Left lobe of liver (tissue), 2 donors: ENCODE measurements at regions not wholly inside any gene's neighbourhood (a gene's known extent, or its start where the extent isn't known, plus 50 kb on each side); places are given as distances from the start of the nearest gene placed in this dataset.
"Not testable (repeated sequence)": the region's sequence is repeated elsewhere in the genome, so short reads cannot be mapped to it uniquely, and the experiment has no call there.

ENCODE experiments used
- ATAC-seq: fragments of 200-7000 bp; cut with Tn5 transposase; one replicate; pipeline ENCODE4 v1.9.1; 2020; ENCODE audit warnings: mild to moderate bottlenecking, moderate library complexity
- DNase-seq: peaks from one replicate; pipeline ENCODE4 v3.0.0-alpha.2; 2020; ENCODE audit warnings: low spot score
- donor health status: DM: no; HTN: no; CAD: no; lungs with moderate emphysema.
- donor health status: DM: no; HTN: yes; CAD: no.

GRCh38 chr16:17566656-17567450 lies 96.1 kb upstream of the XYLT1 start:
- ATAC-seq (no peak), DNase-seq (no peak)

- no peak for DNase-seq
- ATAC-seq = no peak
These were observed 95.3 kb upstream of the XYLT1 start for GRCh38 chr16:17566075-17566474.

GRCh38 chr16:17565605-17566004 lies 94.8 kb upstream of the XYLT1 start:
- DNase-seq (no peak), ATAC-seq (no peak)

- no peak for ATAC-seq
- DNase-seq = no peak
These were observed 94.1 kb upstream of the XYLT1 start for GRCh38 chr16:17564856-17565255.

- no peak for DNase-seq
- no peak for ATAC-seq
These were observed 92.7 kb upstream of the XYLT1 start for GRCh38 chr16:17563323-17564091.

- no peak for DNase-seq
- ATAC-seq = no peak
These were observed 90.3 kb upstream of the XYLT1 start for GRCh38 chr16:17561056-17561455.

- no peak for DNase-seq
- ATAC-seq = no peak
These were observed 89.8 kb upstream of the XYLT1 start for GRCh38 chr16:17560548-17560947.

GRCh38 chr16:17559394-17559793 lies 88.6 kb upstream of the XYLT1 start:
- DNase-seq (no peak), ATAC-seq (no peak)

- DNase-seq (no peak), ATAC-seq (no peak)
These were observed 87.2 kb upstream of the XYLT1 start for GRCh38 chr16:17557949-17558348.

- DNase-seq (no peak), ATAC-seq (no peak)
These were observed 86.7 kb upstream of the XYLT1 start for GRCh38 chr16:17557480-17557879.

GRCh38 chr16:17556276-17557052 lies 85.7 kb upstream of the XYLT1 start:
- DNase-seq = no peak
- ATAC-seq = peak; percentile 77

- DNase-seq = no peak
These were observed 84.4 kb upstream of the XYLT1 start for GRCh38 chr16:17555176-17555575.

GRCh38 chr16:17552351-17552750 lies 81.6 kb upstream of the XYLT1 start:
- ATAC-seq (no peak), DNase-seq (no peak)

More at GRCh38 chr16:17555176-17555575, 84.4 kb upstream of the XYLT1 start:
- no peak for ATAC-seq

- DNase-seq, ATAC-seq: not testable (repeated sequence)
These were observed 80.9 kb upstream of the XYLT1 start for GRCh38 chr16:17551682-17552081.

GRCh38 chr16:17548825-17549224 lies 78.1 kb upstream of the XYLT1 start:
- ATAC-seq = no peak
- DNase-seq = no peak

- DNase-seq (no peak), ATAC-seq (no peak)
These were observed 74.0 kb upstream of the XYLT1 start for GRCh38 chr16:17544785-17545184.

- DNase-seq (no peak), ATAC-seq (no peak)
These were observed 73.5 kb upstream of the XYLT1 start for GRCh38 chr16:17544304-17544703.

GRCh38 chr16:17543073-17543472 lies 72.3 kb upstream of the XYLT1 start:
- ATAC-seq = no peak
- no peak for DNase-seq

- ATAC-seq (no peak), DNase-seq (no peak)
These were observed 70.6 kb upstream of the XYLT1 start for GRCh38 chr16:17541324-17541723.

- DNase-seq = no peak
These were observed 68.2 kb upstream of the XYLT1 start for GRCh38 chr16:17538927-17539326.

GRCh38 chr16:17532338-17532995 lies 61.7 kb upstream of the XYLT1 start:
- DNase-seq (no peak), ATAC-seq (no peak)

More at GRCh38 chr16:17538927-17539326, 68.2 kb upstream of the XYLT1 start:
- ATAC-seq = no peak
